Endothelial cell of umbilical vein (primary cell): ENCODE measurements at regions not wholly inside any gene's neighbourhood (a gene's known extent, or its start where the extent isn't known, plus 50 kb on each side); places are given as distances from the start of the nearest gene placed in this dataset.

ENCODE experiments used
- BruUV-seq: library from RNA; stranded (reverse); fragments of 400-500 nt; replicated peaks from 2 replicates; lab custom pipeline; 2021; lab: Mats Ljungman, UMichigan
- CTCF ChIA-PET: fragments of 300-600, 350-600 bp; sonication (Branson Sonifier 250); formaldehyde crosslinking; loops from one replicate; lab custom pipeline; 2021; ENCODE audit warnings: antibody characterized with exemption, inconsistent platforms; lab: Charles Lee
- POLR2A ChIA-PET: fragments of 300-600, 350-600 bp; sonication (Branson Sonifier 250); formaldehyde crosslinking; loops from one replicate; lab custom pipeline; 2021; ENCODE audit warnings: antibody characterized with exemption, inconsistent platforms; lab: Charles Lee
- DNase-seq: peaks from one replicate; pipeline ENCODE4 v3.0.0-alpha.2; 2011; ENCODE audit warnings: low read depth, low spot score
- FAIRE-seq: peaks from 2 replicates; lab custom pipeline; 2011; peaks lifted over from hg19 to GRCh38; lab: Jason Lieb, UNC
- H2AFZ ChIP-seq: 2 replicates; pipeline ENCODE4 v1.6.0; 2012; ENCODE audit warnings: low read depth, low read length, control low read depth, inconsistent platforms
- H3K27ac ChIP-seq: 2 replicates; pipeline ENCODE4 v1.5.1; 2011; ENCODE audit warnings: low read depth, mild to moderate bottlenecking, control low read depth, low read length, moderate library complexity; ENCODE audit not compliant: insufficient read depth
- H3K27me3 ChIP-seq, 2 experiments: 2 replicates each; pipeline versions ENCODE4 v1.6.0 to v1.6.1; 2011; ENCODE audit warnings: low read length in 2 of 2, mixed read lengths in 1 of 2; ENCODE audit not compliant: control insufficient read depth in 2 of 2, insufficient read depth in 2 of 2
- H3K36me3 ChIP-seq, 2 experiments: 2 replicates in 1 of 2; 3 replicates in 1 of 2; pipeline ENCODE4 v1.5.1; 2011; ENCODE audit warnings: low read length in 2 of 2, mild to moderate bottlenecking in 1 of 2, moderate library complexity in 1 of 2; ENCODE audit not compliant: control insufficient read depth in 2 of 2, insufficient read depth in 2 of 2; ENCODE audit errors: extremely low read depth in 1 of 2
- H3K4me1 ChIP-seq: 3 replicates; pipeline ENCODE4 v1.5.1; 2011; ENCODE audit warnings: mild to moderate bottlenecking, low read length; ENCODE audit not compliant: control insufficient read depth, insufficient read depth; ENCODE audit errors: extremely low read depth
- H3K4me2 ChIP-seq: 2 replicates; pipeline ENCODE4 v1.6.1; 2011; ENCODE audit warnings: low read length, control low read depth, mixed read lengths; ENCODE audit not compliant: insufficient read depth
- H3K4me3 ChIP-seq, 3 experiments: fragments of 200-600 bp in 1 of 3; sonication (generic), shearing (Covaris generic) in 1 of 3; replicated peaks in 1 of 3; 2 replicates each; pipeline ENCODE4 v1.5.1; 2011 to 2016; ENCODE audit warnings: control low read depth in 3 of 3, low read length in 3 of 3, mild to moderate bottlenecking in 2 of 3, inconsistent platforms in 1 of 3, low read depth in 1 of 3, moderate library complexity in 1 of 3; ENCODE audit not compliant: insufficient read depth in 1 of 3
- H3K79me2 ChIP-seq: 2 replicates; pipeline ENCODE4 v1.6.0; 2012; ENCODE audit warnings: low read length, inconsistent platforms; ENCODE audit not compliant: control insufficient read depth, insufficient read depth
- H3K9ac ChIP-seq: replicated peaks from 2 replicates; pipeline ENCODE3; 2011; ENCODE audit warnings: low read length, control low read depth; ENCODE audit not compliant: insufficient read depth; ENCODE audit errors: extremely low read depth
- H3K9me1 ChIP-seq: replicated peaks from 3 replicates; pipeline ENCODE4 v1.6.0; 2011; ENCODE audit warnings: mild to moderate bottlenecking, low read length; ENCODE audit not compliant: control insufficient read depth, insufficient read depth; ENCODE audit errors: extremely low read depth
- H3K9me3 ChIP-seq: replicated peaks from 2 replicates; pipeline ENCODE4 v1.5.1; 2012; ENCODE audit warnings: low read length, inconsistent platforms; ENCODE audit not compliant: control insufficient read depth, insufficient read depth
- H4K20me1 ChIP-seq: replicated peaks from 2 replicates; pipeline ENCODE3; 2011; ENCODE audit warnings: mild to moderate bottlenecking, low read length; ENCODE audit not compliant: control insufficient read depth, insufficient read depth; ENCODE audit errors: extremely low read depth
- CTCF ChIP-seq, 2 donors: IDR thresholded peaks; 1 replicate in 1 of 2; 2 replicates in 1 of 2; pipeline ENCODE4 v1.5.1; 2011; ENCODE audit warnings: low read length in 2 of 2, mild to moderate bottlenecking in 2 of 2, moderate library complexity in 2 of 2, control low read depth in 1 of 2, inconsistent platforms in 1 of 2, low read depth in 1 of 2; ENCODE audit not compliant: insufficient read depth in 1 of 2; ENCODE audit errors: extremely low read depth in 1 of 2
- EZH2 ChIP-seq: IDR thresholded peaks from 2 replicates; pipeline ENCODE4 v1.6.1; 2012; ENCODE audit warnings: borderline replicate concordance, low read depth, mild to moderate bottlenecking, moderate library complexity, low read length, inconsistent platforms; ENCODE audit not compliant: severe bottlenecking
- FOS ChIP-seq: IDR thresholded peaks from 2 replicates; pipeline ENCODE4 v1.6.1; 2011; ENCODE audit warnings: mild to moderate bottlenecking, low read length, moderate library complexity, borderline replicate concordance; ENCODE audit not compliant: insufficient read depth
- GATA2 ChIP-seq: IDR thresholded peaks from 2 replicates; pipeline ENCODE4 v1.7.0; 2011; ENCODE audit warnings: low read depth, mild to moderate bottlenecking, moderate library complexity, mixed read lengths, low read length; ENCODE audit not compliant: insufficient read length, insufficient read depth
- JUN ChIP-seq: IDR thresholded peaks from 2 replicates; pipeline ENCODE4 v1.6.1; 2011; ENCODE audit warnings: borderline replicate concordance, low read depth; ENCODE audit not compliant: insufficient read length, insufficient read depth
- MYC ChIP-seq: IDR thresholded peaks from one replicate; pipeline ENCODE4 v1.6.1; 2011; ENCODE audit warnings: mild to moderate bottlenecking, low read depth, low read length
- POLR2A ChIP-seq: IDR thresholded peaks from 2 replicates; pipeline ENCODE4 v1.6.1; 2012; ENCODE audit warnings: low read depth, mild to moderate bottlenecking, control low read depth, low read length
- dilution Hi-C: fragments of 300-500 bp; cut with MboI; formaldehyde crosslinking; loops from one replicate; pipeline ENCODE4 v1.15.0; 2019; ENCODE audit warnings: low sequenced_read_pairs; ENCODE audit not compliant: extremely low pct_ligation_motif_present
- intact Hi-C: fragments of 100-400 bp; cut with micrococcal nuclease; formaldehyde crosslinking; loops from one replicate; pipeline ENCODE4 v1.10.0; 2022
- TF ChIP-seq, protein P1 (sequence below): IDR thresholded peaks from 2 replicates; pipeline ENCODE4 v1.6.1; 2011; ENCODE audit not compliant: insufficient read depth, insufficient read length

DNA sequence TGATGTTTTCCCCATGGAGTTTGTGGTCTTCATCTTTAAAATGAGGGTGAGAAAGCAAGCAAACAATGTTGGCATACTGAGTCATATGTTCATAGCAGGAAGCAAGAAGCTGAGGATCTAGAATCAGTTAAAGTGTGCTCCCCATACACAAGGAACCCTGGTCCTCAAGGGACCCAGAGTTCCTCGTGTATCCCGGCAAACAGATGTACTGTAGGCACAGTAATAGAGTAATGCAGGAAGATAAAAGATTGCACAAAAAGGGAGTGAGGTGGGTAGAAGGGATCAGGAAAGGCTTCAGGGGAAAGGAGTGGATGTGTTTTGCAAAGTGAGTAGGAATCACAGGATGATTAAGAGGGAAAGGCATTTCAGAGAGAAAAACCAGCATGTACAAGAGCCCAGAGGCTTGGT is 412.3 kb upstream of the CDH11 start:
- H3K4me2 ChIP-seq, result no peak overlapping the region
- CTCF ChIA-PET, result interaction anchor here (0.5 kb wide), 1 partner anchor 36 kb away, joined by 3 read pairs; no protein-coding TSS in a partner anchor
- dilution Hi-C loops, result no loop called here
- TF ChIP-seq, protein P1, sequence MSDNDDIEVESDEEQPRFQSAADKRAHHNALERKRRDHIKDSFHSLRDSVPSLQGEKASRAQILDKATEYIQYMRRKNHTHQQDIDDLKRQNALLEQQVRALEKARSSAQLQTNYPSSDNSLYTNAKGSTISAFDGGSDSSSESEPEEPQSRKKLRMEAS, result no peak
- no peak for TF ChIP-seq GATA2
- no peak for TF ChIP-seq POLR2A
- TF ChIP-seq MYC, result no peak
- TF ChIP-seq EZH2, result no peak
- TF ChIP-seq JUN, result no peak
- no peak for TF ChIP-seq CTCF (IDR thresholded peaks at IDR 0.05; ENCODE audit: extremely low read depth in 1 of 2, insufficient read depth in 1 of 2, low read depth in 1 of 2, low read length in 2 of 2)
- no peak for TF ChIP-seq FOS
- no peaks in the 10 kb centered on the region for H3K27me3 ChIP-seq
- H3K79me2 ChIP-seq, result no peaks in the 10 kb centered on the region
- H3K9ac ChIP-seq, result no peak overlapping the region
- no peak overlapping the region for H3K27ac ChIP-seq
- no peaks in the 10 kb centered on the region for H3K4me1 ChIP-seq
- H3K4me3 ChIP-seq, result no peak overlapping the region
- no peak for FAIRE-seq
- BruUV-seq, result no TSS peak
- DNase-seq, result no peak
- H3K9me1 ChIP-seq, result no peaks in the 10 kb centered on the region
- intact Hi-C loops, result no loop called here
- H3K9me3 ChIP-seq, result no peaks in the 10 kb centered on the region
- no peaks in the 10 kb centered on the region for H3K36me3 ChIP-seq
- POLR2A ChIA-PET, result no interaction called here
- no peak overlapping the region for H2AFZ ChIP-seq
- no peaks in the 10 kb centered on the region for H4K20me1 ChIP-seq
